ENCODE measurements at regions not wholly inside any gene's neighbourhood (a gene's known extent, or its start where the extent isn't known, plus 50 kb on each side); places are given as distances from the start of the nearest gene placed in this dataset.

DNA sequence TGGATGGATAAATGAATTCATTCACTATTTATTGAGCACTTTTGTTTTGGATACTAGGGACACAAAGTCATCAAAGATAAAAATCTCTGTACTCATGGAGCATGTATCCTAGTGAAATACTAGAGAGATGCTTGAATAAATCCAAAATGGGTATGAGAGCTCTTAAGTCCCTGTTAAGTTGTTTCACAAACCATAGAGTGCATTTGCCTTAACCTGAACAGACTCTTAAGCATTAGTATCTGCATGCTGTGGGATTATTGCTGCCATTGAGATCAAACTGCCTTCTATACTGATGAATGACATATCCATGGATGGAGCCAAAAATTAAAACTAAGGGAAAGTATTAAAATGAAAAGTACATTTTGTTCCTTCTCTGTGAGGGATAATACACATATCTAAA, 206.5 kb upstream of the KRR1 start:
- H3K36me3 Mint-ChIP-seq: no peaks in the 10 kb centered on the region
- no peak overlapping the region for H3K27ac Mint-ChIP-seq
- peaks cover 8% of the 10 kb centered on the region for H3K4me1 Mint-ChIP-seq
- peaks cover under 1% of the 10 kb centered on the region for H3K9me3 Mint-ChIP-seq
- H3K4me3 Mint-ChIP-seq: no peak overlapping the region
- peaks cover 4% of the 10 kb centered on the region for H3K27me3 Mint-ChIP-seq

DNA sequence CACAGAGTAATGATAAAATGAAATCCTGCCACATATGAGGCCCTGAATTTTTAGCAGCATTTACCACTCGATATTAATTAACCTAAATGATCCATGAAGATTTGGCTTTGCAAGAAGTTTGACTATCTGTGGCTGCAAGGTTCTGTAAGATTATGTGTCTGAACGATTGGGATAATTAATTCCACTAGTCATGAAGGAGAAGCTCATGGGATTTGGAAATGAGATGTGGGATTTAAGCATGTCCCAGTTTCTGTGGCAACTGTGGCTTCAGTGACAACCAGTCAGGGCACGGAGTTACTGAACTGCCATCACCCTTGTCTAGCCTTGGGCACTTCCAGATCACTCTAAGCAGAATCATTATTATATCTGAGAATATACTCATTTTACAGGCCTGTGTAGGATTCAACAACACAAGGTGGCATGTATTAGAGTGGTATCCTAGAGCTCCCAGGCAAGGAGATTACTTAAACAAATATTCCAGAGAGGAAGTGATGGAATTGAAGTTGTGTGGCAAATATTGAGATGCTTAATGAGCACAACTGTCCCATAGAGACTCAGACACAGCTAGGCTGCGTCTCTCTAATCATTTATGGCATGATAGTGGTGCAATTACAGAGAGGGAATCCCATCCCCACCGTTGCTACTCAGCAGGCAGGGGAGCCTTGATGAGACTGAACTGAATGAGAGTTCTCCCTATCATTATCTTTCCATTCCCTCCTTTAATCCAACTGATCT, 205.0 kb upstream of the KRR1 start:
- Mint-ChIP-seq H3K27ac (no peak overlapping the region), H3K9me3 (no peaks in the 10 kb centered on the region), H3K4me3 (no peak overlapping the region), H3K4me1 (no peaks in the 10 kb centered on the region), H3K27me3 (peaks cover 4% of the 10 kb centered on the region), H3K36me3 (no peaks in the 10 kb centered on the region)

DNA sequence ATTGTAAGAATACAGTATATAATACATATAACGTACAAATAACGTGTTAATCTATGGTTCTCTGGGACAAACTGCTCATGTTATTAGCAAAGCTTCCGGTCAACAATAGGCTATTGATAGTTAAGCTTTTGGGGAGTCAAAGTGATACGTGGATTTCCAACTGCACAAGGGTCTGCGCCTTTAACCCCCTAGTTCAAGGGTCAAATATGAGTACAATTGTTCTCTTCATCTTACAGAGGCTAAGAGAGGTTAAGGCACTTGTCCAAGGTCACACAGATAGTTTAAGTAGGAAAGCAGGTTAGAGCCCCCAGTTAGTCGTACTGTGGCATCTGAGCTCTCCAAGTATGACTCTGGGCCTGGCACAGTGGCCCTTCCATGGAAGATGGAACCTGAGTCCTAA, 204.3 kb upstream of the KRR1 start:
- Mint-ChIP-seq H3K9me3 (no peaks in the 10 kb centered on the region), H3K27me3 (peaks cover 4% of the 10 kb centered on the region), H3K36me3 (no peaks in the 10 kb centered on the region), H3K4me1 (no peaks in the 10 kb centered on the region), H3K27ac (no peak overlapping the region), H3K4me3 (no peak overlapping the region)

DNA sequence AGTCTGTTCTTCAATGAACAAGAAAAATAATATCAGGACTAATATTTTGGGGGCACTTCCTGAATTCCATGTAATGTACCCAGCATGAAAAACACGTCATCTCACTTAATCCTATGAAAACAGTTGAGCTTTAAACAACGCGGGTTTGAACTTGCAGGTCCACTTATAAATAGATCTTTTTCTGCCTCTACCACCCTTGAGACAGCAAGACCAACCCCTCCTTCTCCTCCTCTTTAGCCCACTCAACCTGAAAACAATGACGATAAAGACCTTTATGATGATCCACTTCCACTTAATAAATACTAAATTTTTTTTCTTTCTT, 203.9 kb upstream of the KRR1 start:
- H3K9me3 Mint-ChIP-seq: no peaks in the 10 kb centered on the region
- no peaks in the 10 kb centered on the region for H3K36me3 Mint-ChIP-seq
- no peaks in the 10 kb centered on the region for H3K4me1 Mint-ChIP-seq
- no peak overlapping the region for H3K4me3 Mint-ChIP-seq
- H3K27me3 Mint-ChIP-seq: peaks cover 4% of the 10 kb centered on the region
- H3K27ac Mint-ChIP-seq: no peak overlapping the region

DNA sequence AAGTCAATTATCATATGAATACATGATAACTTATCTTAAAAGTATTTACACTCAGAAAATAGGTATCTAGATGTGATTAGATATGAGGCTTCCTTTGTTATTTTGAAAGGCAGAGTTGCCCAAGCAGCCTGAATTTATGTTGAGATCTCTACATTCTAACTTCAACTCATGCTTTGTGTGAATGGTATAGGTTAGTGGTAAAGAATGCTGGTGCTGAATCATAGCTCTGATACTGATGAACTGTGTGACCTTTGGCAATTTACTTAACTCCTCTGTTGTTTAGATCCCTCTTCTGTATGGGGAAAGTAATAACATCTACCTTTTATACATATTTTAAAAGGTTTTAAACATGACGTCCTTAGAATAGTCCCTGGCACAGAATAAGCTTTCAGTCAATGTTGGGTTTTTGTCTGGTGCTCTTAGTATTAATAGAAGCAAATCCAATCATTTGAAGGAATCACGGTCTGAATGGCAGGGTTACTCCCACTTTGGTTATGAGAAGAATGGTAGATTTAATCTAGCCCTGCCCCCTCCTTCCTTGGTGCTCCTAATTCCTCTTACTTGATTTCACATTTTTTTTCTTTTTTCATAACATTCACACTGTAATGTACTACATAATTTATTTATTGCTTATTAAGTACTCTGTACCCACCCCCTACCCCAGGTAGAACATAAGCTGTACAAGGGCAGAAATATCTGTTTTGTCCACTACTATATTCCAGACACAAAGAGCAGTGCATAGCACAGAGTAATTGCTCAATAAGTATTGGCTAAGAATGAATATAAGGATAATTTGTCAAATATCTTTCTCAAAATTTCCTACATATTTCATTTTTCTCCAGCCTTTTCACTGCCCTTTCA, 203.3 kb upstream of the KRR1 start:
- no peak overlapping the region for H3K4me3 Mint-ChIP-seq
- H3K4me1 Mint-ChIP-seq: no peaks in the 10 kb centered on the region
- peaks cover 4% of the 10 kb centered on the region for H3K27me3 Mint-ChIP-seq
- no peaks in the 10 kb centered on the region for H3K36me3 Mint-ChIP-seq
- no peak overlapping the region for H3K27ac Mint-ChIP-seq
- no peaks in the 10 kb centered on the region for H3K9me3 Mint-ChIP-seq

DNA sequence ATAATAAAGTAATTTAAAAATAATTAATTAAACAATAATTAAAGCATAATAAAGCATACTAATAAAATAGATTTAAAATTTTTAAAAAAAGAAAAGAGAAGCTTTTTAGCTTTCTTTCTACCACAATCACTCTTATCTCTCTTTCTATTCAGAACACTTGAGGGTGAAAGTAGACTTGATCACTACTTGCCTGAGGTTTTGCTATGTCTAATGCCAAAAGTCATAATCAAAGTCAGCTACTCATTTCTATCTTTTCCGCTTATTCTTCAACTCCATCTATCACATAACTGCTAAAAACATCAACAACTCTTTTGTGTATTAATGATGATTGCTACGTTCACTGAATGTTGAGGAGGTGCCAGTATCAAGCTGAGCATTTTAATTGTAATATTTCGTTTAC, 202.0 kb upstream of the KRR1 start:
- H3K9me3 Mint-ChIP-seq: no peaks in the 10 kb centered on the region
- no peak overlapping the region for H3K27ac Mint-ChIP-seq
- H3K36me3 Mint-ChIP-seq: no peaks in the 10 kb centered on the region
- H3K27me3 Mint-ChIP-seq: peaks cover 4% of the 10 kb centered on the region
- H3K4me3 Mint-ChIP-seq: no peak overlapping the region
- H3K4me1 Mint-ChIP-seq: no peaks in the 10 kb centered on the region

DNA sequence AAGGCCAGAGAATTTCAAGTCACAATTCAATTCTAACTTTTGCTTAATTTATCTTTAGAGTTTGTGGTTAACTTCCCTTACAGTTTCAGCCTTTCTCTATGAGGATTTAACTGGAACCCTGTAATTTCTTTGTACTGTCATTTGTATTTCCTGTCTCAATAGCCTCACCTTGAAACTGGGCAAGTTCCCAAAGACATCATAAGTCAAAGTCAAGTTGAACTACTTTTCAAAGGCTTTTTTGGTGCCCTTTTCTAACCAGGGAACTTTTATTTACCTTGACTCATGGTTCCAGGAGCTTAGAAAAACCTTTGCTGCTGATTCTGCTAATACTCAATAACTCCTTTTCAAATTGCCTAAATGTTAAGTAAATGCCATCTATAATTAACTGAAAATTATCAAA, 200.8 kb upstream of the KRR1 start:
- Mint-ChIP-seq H3K36me3 (no peaks in the 10 kb centered on the region), H3K27ac (no peak overlapping the region), H3K4me3 (no peak overlapping the region), H3K4me1 (no peaks in the 10 kb centered on the region), H3K9me3 (no peaks in the 10 kb centered on the region), H3K27me3 (no peaks in the 10 kb centered on the region)

DNA sequence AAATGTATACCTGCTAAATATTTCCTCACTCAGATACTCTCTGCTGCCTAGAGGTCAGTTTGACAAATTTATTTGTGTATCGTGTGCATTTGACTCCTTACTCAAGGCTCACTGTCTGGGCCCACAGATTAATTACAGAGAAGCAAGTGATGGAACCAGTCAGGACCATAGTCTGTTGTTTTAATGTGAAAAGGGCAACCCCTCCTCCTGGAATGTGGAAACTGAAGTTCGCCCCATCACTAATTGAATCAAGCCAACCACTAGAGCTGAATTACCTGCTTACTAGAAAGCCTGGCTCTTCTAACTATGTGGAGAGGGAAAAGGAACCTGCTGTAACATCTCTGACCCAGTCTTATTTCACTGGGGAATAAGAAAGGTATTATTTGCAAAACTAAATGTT, 199.9 kb upstream of the KRR1 start:
- no peak overlapping the region for H3K27ac Mint-ChIP-seq
- H3K27me3 Mint-ChIP-seq: no peaks in the 10 kb centered on the region
- H3K4me1 Mint-ChIP-seq: no peaks in the 10 kb centered on the region

DNA sequence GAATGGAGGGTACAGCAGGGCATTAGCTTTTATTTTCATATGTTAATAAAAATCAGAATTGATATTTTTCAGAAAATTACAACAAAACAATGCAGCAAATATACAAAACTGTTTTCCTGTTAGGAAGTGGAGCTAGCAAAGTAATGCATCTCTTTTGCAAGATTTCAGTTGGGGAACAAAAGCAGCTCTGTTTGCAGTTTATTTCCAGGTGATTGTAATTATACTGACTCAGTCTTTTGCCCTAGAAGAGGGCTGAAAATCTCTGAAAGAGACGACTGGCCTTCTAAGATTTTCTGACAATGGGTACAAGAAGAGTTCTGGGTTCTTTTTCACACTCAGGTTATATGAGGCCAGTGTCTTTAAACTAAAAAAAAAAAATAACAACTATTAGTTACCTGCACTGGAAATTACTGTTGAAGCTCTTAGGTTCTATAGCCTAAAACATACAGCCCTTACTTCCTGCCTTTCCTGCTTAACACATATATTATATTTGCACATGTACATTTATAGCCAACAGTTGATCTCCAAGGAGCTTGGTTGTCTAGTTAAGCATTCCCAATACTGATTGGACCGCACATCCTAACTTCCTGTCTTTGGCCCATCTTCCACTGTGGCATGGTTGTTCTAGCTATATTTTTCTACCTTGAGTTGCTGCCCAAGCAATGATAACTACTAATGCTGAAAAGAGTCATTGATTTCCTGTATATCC, 199.1 kb upstream of the KRR1 start:
- Mint-ChIP-seq H3K9me3 (no peaks in the 10 kb centered on the region), H3K27ac (no peak overlapping the region), H3K4me1 (no peaks in the 10 kb centered on the region), H3K36me3 (no peaks in the 10 kb centered on the region), H3K4me3 (no peak overlapping the region), H3K27me3 (no peaks in the 10 kb centered on the region)

More for the DNA sequence above, 199.9 kb upstream of the KRR1 start:
- no peaks in the 10 kb centered on the region for H3K36me3 Mint-ChIP-seq
- H3K4me3 Mint-ChIP-seq: no peak overlapping the region
- H3K9me3 Mint-ChIP-seq: no peaks in the 10 kb centered on the region

DNA sequence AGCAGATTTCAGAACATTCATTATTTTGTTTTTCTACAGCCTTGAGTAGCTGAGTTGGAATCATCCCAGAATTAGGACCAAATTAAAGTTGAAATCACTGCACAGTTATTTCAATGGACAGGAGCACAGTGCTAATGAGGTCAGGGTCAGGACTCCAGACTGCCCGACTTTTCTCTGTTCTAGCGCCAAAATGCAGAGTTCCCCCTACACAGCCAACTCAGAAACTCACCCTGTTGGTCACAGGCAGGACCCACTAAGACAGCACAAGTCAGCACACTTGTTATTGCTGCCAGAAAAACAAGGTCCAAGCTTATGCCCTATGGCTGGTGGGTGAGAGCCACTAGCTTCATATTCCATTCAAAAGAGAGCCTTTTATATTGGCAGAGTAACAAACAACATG, 198.1 kb upstream of the KRR1 start:
- H3K27me3 Mint-ChIP-seq: no peaks in the 10 kb centered on the region
- no peaks in the 10 kb centered on the region for H3K9me3 Mint-ChIP-seq
- H3K4me3 Mint-ChIP-seq: no peak overlapping the region

DNA sequence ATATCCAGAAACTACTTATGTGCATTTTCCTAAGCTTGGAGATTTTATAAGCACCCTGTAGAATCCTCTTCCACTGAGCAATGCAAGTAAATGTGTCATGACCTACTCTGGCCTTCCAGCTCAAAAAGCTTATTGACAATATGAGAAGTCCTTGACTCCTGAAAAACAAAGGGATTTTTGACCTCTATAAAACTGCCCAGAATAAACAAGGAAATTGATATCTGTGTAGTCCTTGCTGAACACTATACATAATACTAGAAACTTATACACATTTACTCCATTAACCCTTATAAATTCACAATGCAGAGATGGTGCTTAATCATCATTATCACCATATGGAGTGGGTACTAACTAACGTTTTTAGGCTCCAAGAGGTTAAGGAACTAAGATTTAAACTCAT, 197.4 kb upstream of the KRR1 start:
- Mint-ChIP-seq H3K27me3 (no peaks in the 10 kb centered on the region), H3K4me1 (no peaks in the 10 kb centered on the region), H3K9me3 (no peaks in the 10 kb centered on the region), H3K36me3 (no peaks in the 10 kb centered on the region), H3K4me3 (no peak overlapping the region), H3K27ac (no peak overlapping the region)

More for the DNA sequence above, 198.1 kb upstream of the KRR1 start:
- Mint-ChIP-seq H3K4me1 (no peaks in the 10 kb centered on the region), H3K36me3 (no peaks in the 10 kb centered on the region), H3K27ac (no peak overlapping the region)

DNA sequence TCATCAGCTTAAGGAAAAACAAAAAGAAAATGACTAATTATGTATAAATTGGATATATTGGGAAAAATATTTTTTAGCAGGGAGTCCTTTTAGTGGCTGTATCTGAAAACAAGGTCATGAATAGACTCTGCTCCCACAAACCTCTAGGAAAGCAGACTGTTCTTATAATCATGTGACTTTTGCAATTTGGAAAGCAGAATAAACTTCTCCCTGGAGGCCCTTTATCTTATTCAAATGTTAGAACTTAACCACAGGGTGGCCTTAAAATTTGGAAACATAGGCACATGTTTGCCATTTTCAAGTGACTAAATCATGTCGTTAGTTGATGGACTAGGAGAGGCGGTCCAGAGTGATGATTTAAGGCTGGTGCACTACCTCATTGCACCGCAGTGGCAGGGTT, 196.6 kb upstream of the KRR1 start:
- Mint-ChIP-seq H3K4me3 (no peak overlapping the region), H3K4me1 (no peaks in the 10 kb centered on the region), H3K36me3 (no peaks in the 10 kb centered on the region), H3K9me3 (no peaks in the 10 kb centered on the region), H3K27ac (no peak overlapping the region), H3K27me3 (no peaks in the 10 kb centered on the region)

DNA sequence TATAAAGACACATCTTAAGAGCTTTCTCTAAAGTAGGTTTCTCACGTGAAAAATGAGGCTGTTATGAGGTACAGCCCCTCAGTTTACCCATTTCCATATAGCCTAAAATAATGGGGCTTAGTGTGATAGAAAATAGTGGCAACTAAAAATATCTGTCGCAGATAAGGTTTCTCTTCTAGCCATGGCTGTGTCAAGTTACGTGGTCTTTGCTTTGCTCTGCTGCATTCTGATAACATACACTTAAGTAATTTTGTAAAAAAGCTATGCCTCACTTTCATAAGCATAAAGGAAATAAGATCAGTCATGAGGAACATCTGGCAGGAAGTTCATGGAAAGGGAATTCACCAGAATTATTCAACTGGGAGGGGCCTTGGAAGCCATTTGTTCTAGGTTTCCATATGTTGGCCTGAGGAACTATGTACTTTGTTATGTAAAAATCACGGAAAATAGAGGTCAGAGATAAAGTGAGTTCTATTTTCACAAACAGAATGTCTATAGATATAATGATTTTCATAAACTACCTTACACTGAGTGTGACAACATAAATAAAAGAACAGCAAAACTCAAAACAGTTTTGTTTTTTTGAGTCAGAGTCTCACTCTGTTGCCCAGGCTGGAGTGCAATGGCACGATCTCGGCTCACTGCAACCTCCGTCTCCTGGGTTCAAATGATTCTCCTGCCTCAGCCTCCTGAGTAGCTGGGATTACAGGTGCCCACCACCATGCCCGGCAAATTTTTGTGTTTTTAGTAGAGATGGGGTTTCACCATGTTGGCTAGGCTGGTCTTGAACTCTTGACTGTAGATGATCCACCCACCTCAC, 195.6 kb upstream of the KRR1 start:
- Mint-ChIP-seq H3K27me3 (no peaks in the 10 kb centered on the region), H3K4me1 (peaks cover 8% of the 10 kb centered on the region), H3K4me3 (no peak overlapping the region), H3K36me3 (no peaks in the 10 kb centered on the region), H3K27ac (no peak overlapping the region), H3K9me3 (no peaks in the 10 kb centered on the region)

DNA sequence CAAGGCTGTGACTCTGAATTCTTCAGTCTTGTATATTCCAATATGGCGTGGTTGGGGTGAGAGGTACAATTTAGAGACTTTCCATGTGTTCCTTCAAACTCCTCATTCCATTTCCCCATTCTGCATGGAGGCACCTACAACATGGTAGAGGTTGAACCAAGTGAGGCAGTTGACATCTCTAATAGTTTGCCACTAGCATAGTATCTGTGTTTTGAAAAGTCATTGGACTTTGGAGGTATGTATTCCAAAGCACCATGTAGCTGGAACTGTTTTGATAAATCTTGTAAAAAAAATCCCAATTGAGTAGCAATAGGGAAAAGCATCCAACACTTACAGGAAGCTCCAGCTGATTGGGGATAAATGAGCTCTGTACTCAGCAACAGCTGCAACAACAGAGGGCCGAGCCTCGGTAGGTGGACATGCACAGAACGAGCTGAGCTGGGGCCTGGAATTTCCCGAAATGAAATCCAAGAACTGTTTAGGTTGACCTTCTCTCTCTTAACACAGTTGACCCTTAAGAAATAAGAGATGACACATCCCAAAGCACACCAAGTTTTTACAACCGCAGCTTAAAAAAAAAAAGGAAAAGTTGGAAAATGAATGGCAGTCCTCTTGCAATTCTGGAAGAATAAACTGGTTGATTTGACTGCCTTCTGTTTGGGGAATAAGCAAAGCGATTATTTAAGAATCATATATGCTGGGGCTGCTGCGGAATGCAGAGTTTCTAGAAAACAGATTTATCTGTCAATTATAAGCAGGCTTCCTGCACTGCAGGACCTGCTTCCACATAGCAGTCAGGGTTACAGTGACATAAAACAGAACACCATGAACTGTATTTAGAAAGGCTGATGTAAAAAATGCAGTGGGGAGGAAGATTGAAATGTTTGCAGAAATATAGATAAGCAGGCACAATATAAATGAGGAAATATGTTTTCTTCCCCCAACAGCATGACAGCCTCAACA, 194.6 kb upstream of the KRR1 start:
- H3K27me3 Mint-ChIP-seq: no peaks in the 10 kb centered on the region
- H3K9me3 Mint-ChIP-seq: no peaks in the 10 kb centered on the region
- H3K4me1 Mint-ChIP-seq: peaks cover 10% of the 10 kb centered on the region
- H3K36me3 Mint-ChIP-seq: no peaks in the 10 kb centered on the region
- no peak overlapping the region for H3K27ac Mint-ChIP-seq
- no peak overlapping the region for H3K4me3 Mint-ChIP-seq

All from activated naive CD4-positive, alpha-beta T cell treated with anti-CD3 and anti-CD28 coated beads, Interleukin-2, amount 50 U/mL, for 24 hours (primary cell).